EH (cell line): ENCODE measurements at regions not wholly inside any gene's neighbourhood (a gene's known extent, or its start where the extent isn't known, plus 50 kb on each side); places are given as distances from the start of the nearest gene placed in this dataset.

Experiments used
- DNase-seq: peaks from one replicate; pipeline ENCODE4 v3.0.0-alpha.2; 2015; ENCODE audit warnings: low read depth

DNA sequence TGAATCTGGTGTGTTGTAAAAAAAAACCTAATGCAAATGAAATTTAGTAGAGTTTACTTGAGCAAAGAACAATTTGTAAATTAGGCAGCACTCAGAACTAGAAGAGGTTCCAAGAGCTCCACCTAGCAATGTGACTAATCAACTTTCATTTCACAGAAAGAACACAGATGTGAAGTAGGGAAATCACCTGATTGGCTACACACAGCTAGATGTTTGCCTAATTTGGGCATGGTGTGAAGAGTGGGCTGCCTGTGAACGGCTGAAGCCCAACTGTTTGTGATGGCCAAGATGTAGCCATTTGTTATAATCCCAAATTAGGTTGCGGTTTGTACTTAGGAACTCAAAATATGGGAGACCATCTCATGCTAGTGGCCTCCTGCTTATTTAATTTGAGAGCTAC, 724.4 kb upstream of the SLITRK5 start:
- DNase-seq = no peak

DNA sequence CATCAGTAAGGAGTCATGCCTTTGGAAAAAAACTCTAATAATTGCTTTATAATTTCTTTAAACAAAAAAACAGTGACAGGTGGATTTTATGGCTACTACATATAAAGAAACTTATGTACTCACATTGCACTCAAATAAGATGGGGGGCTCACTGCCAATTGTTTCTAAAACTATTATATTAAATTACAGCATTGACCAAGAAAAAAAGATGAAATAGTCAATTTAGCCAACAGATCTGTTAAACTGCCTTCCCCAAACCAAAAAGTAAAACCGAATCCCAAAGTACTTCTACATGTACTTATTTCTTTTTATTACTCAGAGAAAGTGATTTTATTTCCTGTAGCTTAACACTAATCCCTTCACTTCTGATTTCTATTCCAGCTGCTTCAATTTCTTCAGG, 716.8 kb upstream of the SLITRK5 start:
- no peak for DNase-seq

DNA sequence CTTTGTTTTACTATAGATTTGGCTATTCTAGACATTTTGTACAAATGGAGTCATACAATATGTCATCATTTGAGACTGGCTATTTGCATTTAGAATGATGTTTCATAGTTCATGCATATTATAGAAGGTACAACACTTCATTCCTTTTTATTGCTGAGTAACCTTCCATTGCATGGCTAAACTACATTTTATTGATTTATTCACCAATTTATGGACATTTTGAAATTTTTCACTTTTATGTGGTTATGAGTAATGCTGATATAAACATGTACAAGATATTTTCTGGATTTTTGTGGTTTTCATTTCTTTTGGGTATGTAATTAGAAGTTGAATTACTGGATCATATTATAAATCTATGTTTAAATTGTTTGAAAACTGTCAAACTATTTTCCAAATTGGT, 710.3 kb upstream of the SLITRK5 start:
- no peak for DNase-seq

DNA sequence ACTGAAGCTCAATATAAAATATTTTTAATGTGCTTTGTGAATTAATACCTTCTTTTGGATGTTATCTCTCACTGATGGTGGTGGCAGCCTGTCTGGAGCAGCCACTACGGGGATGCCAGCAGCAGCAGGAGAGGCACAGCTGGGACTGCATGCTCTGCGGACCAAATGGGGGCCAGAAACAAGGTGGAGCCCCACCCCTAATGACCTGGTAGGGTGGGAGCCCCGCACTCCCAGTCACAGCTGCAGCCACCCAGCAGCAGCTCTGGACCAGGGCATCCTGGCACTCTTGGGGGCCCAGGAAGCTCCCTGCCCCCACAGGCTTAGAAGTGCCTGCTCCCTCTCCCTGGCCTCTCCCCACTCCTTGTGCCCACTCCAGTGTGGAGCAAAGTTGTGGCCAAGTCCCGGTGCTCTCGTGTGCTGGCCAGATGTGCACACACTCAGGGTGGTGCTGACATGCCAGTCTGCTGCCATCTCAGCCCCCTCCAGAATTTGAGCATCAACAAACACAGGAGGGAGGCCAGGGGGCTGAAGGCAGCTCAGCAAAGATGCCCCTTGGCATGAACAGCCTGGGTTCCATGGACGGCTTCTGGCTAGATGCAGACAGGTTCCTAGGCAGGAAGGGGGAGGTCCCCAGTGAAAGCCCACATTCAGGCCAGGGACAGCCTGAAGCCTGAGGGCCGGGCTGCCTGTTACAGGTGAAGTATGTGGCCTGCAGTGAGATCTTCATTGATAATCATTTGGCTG, 696.7 kb upstream of the SLITRK5 start:
- no peak for DNase-seq

GRCh38 chr13:86974995-86975328, 696.2 kb upstream of the SLITRK5 start:
- no peak for DNase-seq

- DNase-seq = no peak
These were observed 694.4 kb upstream of the SLITRK5 start for GRCh38 chr13:86976521-86977324.

GRCh38 chr13:86986448-86986847, 684.7 kb upstream of the SLITRK5 start:
- DNase-seq = no peak

GRCh38 chr13:86992251-86992650, 678.9 kb upstream of the SLITRK5 start:
- no peak for DNase-seq

GRCh38 chr13:87003265-87003664, 667.9 kb upstream of the SLITRK5 start:
- DNase-seq = no peak

- DNase-seq = no peak
These were observed 665.7 kb upstream of the SLITRK5 start for GRCh38 chr13:87005511-87005910.

DNA sequence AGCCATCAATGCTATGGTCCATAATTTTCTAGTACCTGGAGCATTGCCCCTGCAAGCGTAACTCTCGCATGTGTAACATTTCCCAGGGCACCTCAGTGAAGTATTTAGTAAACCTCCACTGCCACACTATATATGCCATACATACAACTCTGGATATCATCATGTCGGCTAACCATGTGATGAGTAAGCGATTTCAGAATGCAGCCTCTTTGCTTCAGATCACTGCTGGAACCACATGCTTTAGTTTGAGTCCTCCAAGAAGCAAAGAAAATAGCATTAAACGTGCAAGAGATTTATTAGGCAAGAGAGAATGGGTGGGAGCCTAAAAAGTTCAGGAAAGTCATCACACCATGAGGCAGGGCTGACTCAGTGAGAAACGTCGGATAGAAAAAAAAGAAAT, 635.6 kb upstream of the SLITRK5 start:
- no peak for DNase-seq

DNA sequence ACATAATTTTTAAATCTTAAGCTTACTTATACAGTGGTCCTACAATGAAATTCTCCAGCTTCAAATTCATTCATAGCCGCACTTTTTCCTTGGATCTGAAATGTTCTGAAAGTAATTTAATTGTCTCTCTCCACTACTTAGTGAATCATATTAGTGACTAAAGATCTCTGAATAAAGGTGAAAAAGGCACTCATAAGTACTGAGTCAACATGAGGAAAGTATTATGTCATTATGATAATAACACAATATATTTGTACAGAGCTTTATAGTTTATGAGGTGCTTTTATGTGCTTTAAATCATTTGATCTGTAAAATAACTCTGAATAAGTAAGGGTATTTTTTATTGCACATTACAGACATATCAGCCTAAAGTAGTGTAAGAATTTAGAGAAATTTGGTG, 628.2 kb upstream of the SLITRK5 start:
- no peak for DNase-seq

DNA sequence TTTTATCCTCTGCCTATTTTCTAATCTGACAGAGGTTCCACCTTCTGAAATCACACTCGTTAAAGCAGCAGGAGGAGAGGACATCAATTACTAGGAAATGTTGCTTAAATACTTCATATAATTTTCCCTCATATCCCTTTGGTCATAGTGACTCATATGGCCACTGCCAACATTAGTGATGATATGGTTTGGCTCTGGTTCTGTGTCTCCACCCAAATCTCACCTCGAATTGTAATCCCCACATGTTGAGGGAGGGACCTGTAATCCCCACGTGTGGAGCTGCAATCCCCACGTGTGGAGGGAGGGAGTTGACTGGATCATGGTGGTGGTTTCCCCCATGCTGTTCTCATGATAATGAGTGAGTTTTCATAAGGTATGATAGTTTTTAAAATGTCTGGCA, 618.4 kb upstream of the SLITRK5 start:
- no peak for DNase-seq

DNA sequence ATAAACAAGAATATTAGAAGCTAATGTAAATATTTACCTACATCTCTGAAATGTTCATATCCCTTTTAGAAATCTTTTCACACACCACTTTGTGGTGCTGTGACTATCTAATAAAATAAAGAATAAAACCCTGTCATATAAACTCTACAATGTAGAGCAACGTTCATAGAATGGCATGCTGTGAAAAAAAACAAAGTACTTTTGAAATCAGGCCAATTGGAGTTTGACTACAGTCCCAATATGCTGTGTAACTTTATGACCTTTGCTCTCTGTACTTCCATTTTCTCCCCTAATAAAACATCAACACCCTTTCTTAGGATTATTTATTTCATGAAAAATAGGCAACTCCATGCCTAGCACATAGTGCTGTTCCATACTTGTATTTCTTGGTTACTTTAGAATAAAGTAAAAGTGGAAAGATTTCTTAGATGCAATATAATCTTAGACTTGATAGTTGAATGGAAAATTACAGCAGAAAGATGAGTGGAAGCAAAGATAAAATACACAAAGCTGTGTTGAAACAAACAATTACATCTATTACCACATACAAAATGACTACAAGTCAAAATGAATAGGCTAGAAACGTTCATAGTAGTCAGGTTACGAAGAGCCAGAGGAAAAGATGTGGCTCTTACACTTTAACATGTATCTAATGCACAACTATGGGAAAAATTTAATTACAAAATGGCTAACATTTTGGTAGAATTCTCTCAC, 613.2 kb upstream of the SLITRK5 start:
- no peak for DNase-seq

DNA sequence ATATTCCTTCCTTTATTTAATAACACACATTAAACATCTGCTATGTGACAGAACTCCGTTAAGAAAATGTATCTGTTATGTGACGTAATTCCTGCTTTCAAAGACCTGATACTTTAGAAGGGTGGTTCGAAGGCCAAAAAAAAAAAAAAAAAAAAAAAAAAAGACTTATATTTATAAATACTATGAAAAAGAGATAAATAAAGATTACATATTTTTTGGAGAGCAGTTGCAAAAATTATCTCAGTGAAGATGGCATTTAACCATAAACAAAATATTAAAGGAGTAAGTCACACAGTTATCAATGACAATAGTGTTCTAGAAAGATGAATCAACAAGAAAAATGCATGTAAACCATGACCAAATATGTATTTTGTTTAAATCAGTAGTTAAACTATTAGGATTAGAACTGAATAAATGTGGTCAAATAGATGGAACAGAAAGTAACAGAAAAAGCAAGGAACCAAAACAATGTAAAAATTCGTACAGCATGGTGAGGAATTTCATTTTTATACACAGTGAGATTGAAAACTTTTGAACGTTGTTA, 612.3 kb upstream of the SLITRK5 start:
- no peak for DNase-seq

GRCh38 chr13:87078947-87079795, 592.0 kb upstream of the SLITRK5 start:
- no peak for DNase-seq

DNA sequence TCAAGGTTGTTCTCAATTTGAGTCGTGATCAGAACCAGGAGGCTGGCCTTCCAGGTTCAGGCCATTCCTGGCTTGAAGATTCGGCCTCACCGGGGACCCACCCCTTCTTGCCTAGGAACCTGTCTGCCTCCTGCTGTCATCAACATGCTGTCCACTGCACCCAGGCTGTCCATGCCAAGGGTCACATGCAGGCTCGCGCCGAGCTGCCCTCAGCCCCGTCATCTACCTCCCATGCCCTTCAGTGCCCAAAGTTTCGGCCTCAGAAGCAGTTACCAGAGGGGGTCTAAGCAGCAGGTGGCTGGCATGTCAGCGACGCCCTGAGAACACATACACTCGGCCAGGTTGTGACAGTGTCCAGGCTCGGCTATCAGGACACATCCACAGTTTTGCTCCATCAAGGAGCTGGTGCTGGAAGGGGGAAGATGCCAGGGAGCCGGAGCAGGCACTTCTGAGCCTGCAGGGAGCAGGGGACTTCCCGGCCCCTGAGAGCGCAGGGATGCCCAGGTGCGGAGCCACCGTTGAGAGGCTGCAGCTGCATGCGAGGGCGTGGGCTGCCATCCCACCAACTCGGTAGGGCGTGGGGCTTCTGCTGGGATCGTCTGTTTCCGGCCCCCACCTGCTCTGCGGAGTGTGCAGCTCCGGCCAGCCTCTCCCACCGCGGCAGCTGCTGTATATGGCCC, 590.9 kb upstream of the SLITRK5 start:
- no peak for DNase-seq

GRCh38 chr13:87084192-87084591, 587.0 kb upstream of the SLITRK5 start:
- no peak for DNase-seq

- no peak for DNase-seq
These were observed 583.4 kb upstream of the SLITRK5 start for GRCh38 chr13:87087741-87088140.

GRCh38 chr13:87089391-87089790, 581.8 kb upstream of the SLITRK5 start:
- DNase-seq = no peak

DNA sequence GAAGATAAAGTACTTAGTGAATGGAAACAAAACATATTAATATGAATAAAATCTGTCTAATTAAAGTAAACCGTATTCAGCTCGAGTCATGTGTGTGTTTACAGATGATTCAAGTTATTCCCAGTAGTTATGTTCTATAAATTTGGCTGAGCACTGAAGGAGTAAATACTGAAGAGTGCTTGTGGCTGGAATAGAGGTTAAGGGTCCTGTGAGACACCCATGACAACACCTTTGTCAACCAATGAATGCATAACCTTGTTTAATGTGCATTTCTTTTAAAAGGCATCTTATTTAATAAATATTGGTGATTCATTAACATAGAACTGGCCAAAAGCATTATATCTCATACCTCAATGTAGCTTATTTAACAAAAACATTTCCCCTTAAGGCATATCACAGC, 577.8 kb upstream of the SLITRK5 start:
- DNase-seq = no peak
